Sigmoid colon (tissue), 4 donors: ENCODE measurements at regions not wholly inside any gene's neighbourhood (a gene's known extent, or its start where the extent isn't known, plus 50 kb on each side); places are given as distances from the start of the nearest gene placed in this dataset.

Source experiments
- EP300 ChIP-seq, 4 donors: sonication (generic); formaldehyde crosslinking; IDR thresholded peaks; one replicate each; pipeline ENCODE4 v1.6.1; 2017; ENCODE audit warnings: antibody characterized with exemption in 4 of 4
- POLR2A ChIP-seq, 2 donors: fragments of 450-650 bp; IDR thresholded peaks; one replicate each; pipeline ENCODE4 v1.6.1; 2016; ENCODE audit warnings: antibody characterized with exemption in 2 of 2, mild to moderate bottlenecking in 2 of 2, moderate library complexity in 2 of 2
- POLR2AphosphoS5 ChIP-seq, 4 donors: sonication (generic); formaldehyde crosslinking; IDR thresholded peaks; one replicate each; pipeline ENCODE4 v1.6.1; 2017; ENCODE audit warnings: antibody characterized with exemption in 4 of 4
- TF ChIP-seq, protein P1 (sequence below), 4 experiments: fragments of 450-650 bp in 3 of 4; fragments of 200-600 bp in 1 of 4; IDR thresholded peaks; one replicate each; pipeline ENCODE4 v1.5.1; 2016 to 2019; ENCODE audit warnings: antibody characterized with exemption in 4 of 4, mild to moderate bottlenecking in 3 of 4, moderate library complexity in 2 of 4

DNA sequence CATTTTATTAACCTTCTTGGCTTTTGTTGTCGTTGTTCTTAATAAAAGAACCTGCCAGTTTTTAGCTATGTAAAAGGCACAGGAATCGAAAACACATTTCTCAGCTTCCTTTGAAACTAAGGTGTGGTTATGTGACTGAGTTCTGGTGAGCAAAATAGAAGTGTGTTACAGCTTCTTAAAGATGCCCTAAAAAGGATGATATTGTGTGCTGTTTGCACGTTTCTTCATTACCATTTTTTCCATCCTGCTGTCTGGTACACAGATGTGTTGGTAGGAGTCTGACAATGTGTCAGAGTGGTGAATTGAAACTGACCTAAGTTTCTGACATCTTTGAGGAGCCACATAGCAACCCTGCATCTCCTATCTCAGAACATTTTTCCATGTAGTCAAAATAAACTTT, 380.6 kb downstream of the SUCLG1 start:
- TF ChIP-seq, protein P1, sequence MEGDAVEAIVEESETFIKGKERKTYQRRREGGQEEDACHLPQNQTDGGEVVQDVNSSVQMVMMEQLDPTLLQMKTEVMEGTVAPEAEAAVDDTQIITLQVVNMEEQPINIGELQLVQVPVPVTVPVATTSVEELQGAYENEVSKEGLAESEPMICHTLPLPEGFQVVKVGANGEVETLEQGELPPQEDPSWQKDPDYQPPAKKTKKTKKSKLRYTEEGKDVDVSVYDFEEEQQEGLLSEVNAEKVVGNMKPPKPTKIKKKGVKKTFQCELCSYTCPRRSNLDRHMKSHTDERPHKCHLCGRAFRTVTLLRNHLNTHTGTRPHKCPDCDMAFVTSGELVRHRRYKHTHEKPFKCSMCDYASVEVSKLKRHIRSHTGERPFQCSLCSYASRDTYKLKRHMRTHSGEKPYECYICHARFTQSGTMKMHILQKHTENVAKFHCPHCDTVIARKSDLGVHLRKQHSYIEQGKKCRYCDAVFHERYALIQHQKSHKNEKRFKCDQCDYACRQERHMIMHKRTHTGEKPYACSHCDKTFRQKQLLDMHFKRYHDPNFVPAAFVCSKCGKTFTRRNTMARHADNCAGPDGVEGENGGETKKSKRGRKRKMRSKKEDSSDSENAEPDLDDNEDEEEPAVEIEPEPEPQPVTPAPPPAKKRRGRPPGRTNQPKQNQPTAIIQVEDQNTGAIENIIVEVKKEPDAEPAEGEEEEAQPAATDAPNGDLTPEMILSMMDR (IDR thresholded peaks at IDR 0.05): no peak
- TF ChIP-seq POLR2A (IDR thresholded peaks at IDR 0.05) (no peak), POLR2AphosphoS5 (IDR thresholded peaks at IDR 0.05) (no peak), EP300 (IDR thresholded peaks at IDR 0.05) (no peak)
